ENCODE measurements at regions not wholly inside any gene's neighbourhood (a gene's known extent, or its start where the extent isn't known, plus 50 kb on each side); places are given as distances from the start of the nearest gene placed in this dataset.

DNA sequence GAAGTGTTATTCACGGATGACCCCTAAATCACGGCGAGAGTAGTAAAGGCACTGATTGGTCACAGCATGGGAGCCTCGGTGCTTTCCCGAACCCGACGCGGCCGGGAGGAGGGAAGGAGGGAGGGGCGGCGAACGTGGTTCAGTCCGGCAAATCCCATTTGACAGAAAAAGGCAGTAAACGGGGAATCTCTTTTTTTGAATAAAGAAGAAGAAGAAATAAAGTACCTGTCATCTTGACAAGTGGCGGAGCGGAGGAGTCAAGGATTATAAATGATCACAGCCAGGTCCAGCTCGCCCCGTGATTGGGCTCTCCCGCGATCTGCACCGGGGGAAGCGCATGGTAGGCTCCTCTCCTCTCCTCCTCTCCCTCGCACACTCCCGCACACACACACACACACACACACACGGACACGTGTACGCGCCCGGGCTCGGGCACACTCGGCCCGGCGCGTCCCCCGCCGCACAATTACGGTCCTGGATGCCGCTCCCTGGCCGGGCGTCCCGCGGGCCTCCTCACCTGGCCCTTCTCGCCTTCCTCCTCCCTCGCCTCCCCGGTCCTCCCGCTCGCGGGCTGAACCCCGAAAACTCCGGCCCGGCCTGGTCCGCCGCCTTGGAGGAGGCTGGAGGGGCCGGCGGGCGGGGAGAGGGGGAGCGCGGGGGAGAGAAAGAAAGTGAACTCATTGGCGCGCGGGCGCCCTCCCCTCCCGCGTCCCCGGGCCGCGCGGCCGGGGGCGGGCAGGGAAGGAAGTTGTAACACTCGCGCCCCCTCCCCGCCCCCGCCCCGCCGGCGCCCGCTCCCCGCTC lies 99.2 kb upstream of the TENM3 start:
- intact Hi-C loops (cut with DNase I; ENCODE audit: low total_unique reads), result no loop called here
- TF ChIP-seq POLR2A (IDR thresholded peaks at IDR 0.05) (no peak), CTCF (IDR thresholded peaks at IDR 0.05) (no peak)
- WGBS, 2 donors, result 0 to 1% methylated on average over 36 to 78 of the region's 79 CpGs
- peak overlapping the region; percentile 56 to 67 for H3K4me3 ChIP-seq
- no peaks in the 10 kb centered on the region for H3K36me3 ChIP-seq (ENCODE audit: low read depth, missing control alignments)
- H3K27ac ChIP-seq, result peak overlapping the region in 1 of 2 donors; percentile 33
- no peaks in the 10 kb centered on the region for H3K27me3 ChIP-seq
- peaks cover 5% of the 10 kb centered on the region for H3K4me1 ChIP-seq
- peak; percentile 66 for DNase-seq
- H3K9me3 ChIP-seq, result no peaks in the 10 kb centered on the region

DNA sequence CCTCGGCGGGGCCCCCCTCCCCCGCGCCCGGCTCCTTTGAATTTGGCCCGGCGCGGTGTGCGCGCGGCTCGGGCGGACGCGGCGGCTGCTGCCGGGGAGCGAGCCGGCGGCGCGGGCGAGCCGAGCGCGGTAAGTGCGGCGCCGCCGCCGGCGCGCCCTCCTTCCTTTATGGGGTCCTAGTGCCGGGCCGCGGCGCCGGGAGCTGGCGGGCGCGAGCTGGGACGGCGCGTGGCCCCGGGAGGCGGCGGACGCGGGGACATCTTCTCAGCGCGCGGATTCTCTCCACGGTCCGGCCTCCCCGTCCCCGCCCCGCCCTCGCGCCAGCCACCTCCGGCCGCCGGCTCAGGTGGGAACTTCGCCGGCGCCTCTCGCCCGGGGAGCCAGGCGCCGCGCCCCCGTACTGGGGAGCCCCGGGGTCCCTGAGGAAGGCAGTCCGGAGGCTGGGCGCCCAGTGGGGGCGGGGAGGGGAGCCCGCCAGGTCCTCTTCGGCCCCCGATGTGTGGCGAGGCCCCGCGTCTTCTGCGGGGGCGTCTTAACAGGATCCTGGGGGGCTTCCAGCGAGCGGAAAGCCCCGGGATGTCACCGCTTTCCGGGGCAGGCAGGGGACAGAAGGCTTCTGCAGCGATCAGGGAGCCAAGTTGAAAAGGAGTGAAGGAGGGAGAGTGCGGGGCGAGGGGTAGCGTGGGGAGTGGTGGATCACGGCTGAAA lies 98.4 kb upstream of the TENM3 start:
- peak; percentile 23 for DNase-seq
- Histone ChIP-seq H3K9me3 (no peaks in the 10 kb centered on the region), H3K4me3 (peak overlapping the region; percentile 56 to 67), H3K27me3 (no peaks in the 10 kb centered on the region), H3K27ac (peak overlapping the region; percentile 29 to 33), H3K4me1 (peaks cover 5% of the 10 kb centered on the region), H3K36me3 (ENCODE audit: low read depth, missing control alignments) (no peaks in the 10 kb centered on the region)
- WGBS, 2 donors, result 1 to 3% methylated on average over 10 to 51 of the region's 93 CpGs
- TF ChIP-seq CTCF (IDR thresholded peaks at IDR 0.05) (no peak), POLR2A (IDR thresholded peaks at IDR 0.05) (no peak)
- intact Hi-C loops (cut with DNase I; ENCODE audit: low total_unique reads), result no loop called here

GRCh38 chr4:182145334-182145905 lies 97.8 kb upstream of the TENM3 start:
- Histone ChIP-seq H3K9me3 (no peaks in the 10 kb centered on the region), H3K27ac (no peak overlapping the region), H3K4me3 (peak overlapping the region; percentile 56 to 64), H3K4me1 (peaks cover 5% of the 10 kb centered on the region), H3K27me3 (no peaks in the 10 kb centered on the region), H3K36me3 (ENCODE audit: low read depth, missing control alignments) (no peaks in the 10 kb centered on the region)
- TF ChIP-seq CTCF (IDR thresholded peaks at IDR 0.05) (no peak), POLR2A (IDR thresholded peaks at IDR 0.05) (no peak)
- WGBS, 2 donors, result 23 to 24% methylated on average over 12 of the region's 12 CpGs
- intact Hi-C loops (cut with DNase I; ENCODE audit: low total_unique reads), result no loop called here
- no peak for DNase-seq

- no peak for TF ChIP-seq CTCF (IDR thresholded peaks at IDR 0.05)
- TF ChIP-seq POLR2A (IDR thresholded peaks at IDR 0.05), result no peak
- no peak for DNase-seq
- Histone ChIP-seq H3K27ac (no peak overlapping the region), H3K36me3 (ENCODE audit: low read depth, missing control alignments) (no peaks in the 10 kb centered on the region), H3K4me1 (peaks cover 5% of the 10 kb centered on the region), H3K27me3 (no peaks in the 10 kb centered on the region), H3K4me3 (no peak overlapping the region), H3K9me3 (no peaks in the 10 kb centered on the region)
- 80 to 85% methylated on average over 5 of the region's 5 CpGs for WGBS, 2 donors
- intact Hi-C loops (cut with DNase I; ENCODE audit: low total_unique reads), result no loop called here
These were observed 95.8 kb upstream of the TENM3 start for GRCh38 chr4:182147391-182147790.
